ENCODE measurements at regions not wholly inside any gene's neighbourhood (a gene's known extent, or its start where the extent isn't known, plus 50 kb on each side); places are given as distances from the start of the nearest gene placed in this dataset.

- TF ChIP-seq, protein P1, sequence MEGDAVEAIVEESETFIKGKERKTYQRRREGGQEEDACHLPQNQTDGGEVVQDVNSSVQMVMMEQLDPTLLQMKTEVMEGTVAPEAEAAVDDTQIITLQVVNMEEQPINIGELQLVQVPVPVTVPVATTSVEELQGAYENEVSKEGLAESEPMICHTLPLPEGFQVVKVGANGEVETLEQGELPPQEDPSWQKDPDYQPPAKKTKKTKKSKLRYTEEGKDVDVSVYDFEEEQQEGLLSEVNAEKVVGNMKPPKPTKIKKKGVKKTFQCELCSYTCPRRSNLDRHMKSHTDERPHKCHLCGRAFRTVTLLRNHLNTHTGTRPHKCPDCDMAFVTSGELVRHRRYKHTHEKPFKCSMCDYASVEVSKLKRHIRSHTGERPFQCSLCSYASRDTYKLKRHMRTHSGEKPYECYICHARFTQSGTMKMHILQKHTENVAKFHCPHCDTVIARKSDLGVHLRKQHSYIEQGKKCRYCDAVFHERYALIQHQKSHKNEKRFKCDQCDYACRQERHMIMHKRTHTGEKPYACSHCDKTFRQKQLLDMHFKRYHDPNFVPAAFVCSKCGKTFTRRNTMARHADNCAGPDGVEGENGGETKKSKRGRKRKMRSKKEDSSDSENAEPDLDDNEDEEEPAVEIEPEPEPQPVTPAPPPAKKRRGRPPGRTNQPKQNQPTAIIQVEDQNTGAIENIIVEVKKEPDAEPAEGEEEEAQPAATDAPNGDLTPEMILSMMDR (IDR thresholded peaks at IDR 0.05): no peak
- no peak for TF ChIP-seq POLR2A (IDR thresholded peaks at IDR 0.05)
- no peak overlapping the region for H3K27ac ChIP-seq
- WGBS, 2 donors: 58 to 74% methylated on average over 4 of the region's 4 CpGs
Measured at GRCh38 chr5:143680672-143681259, 131.2 kb upstream of the HMHB1 start.

GRCh38 chr5:143679777-143680176 is 132.2 kb upstream of the HMHB1 start:
- Histone ChIP-seq H3K4me1 (no peaks in the 10 kb centered on the region), H3K36me3 (replicated peaks in 1 of 2; ENCODE audit: insufficient read depth in 1 of 2, low read depth in 2 of 2) (no peaks in the 10 kb centered on the region), H3K27ac (no peak overlapping the region), H3K4me3 (no peak overlapping the region), H3K9me3 (no peaks in the 10 kb centered on the region), H3K27me3 (no peaks in the 10 kb centered on the region)
- ATAC-seq: no peak
- 42 to 61% methylated on average over 1 of the region's 1 CpG for WGBS, 2 donors
- no peak for TF ChIP-seq POLR2A (IDR thresholded peaks at IDR 0.05)
- TF ChIP-seq, protein P1 (IDR thresholded peaks at IDR 0.05): no peak
- no peak for DNase-seq
- intact Hi-C loops (cut with DNase I): no loop called here

More at GRCh38 chr5:143680672-143681259, 131.2 kb upstream of the HMHB1 start:
- DNase-seq: no peak
- ATAC-seq: no peak
- Histone ChIP-seq H3K27me3 (no peaks in the 10 kb centered on the region), H3K36me3 (replicated peaks in 1 of 2; ENCODE audit: insufficient read depth in 1 of 2, low read depth in 2 of 2) (no peaks in the 10 kb centered on the region), H3K4me1 (no peaks in the 10 kb centered on the region), H3K9me3 (no peaks in the 10 kb centered on the region), H3K4me3 (no peak overlapping the region)
- intact Hi-C loops (cut with DNase I): no loop called here

GRCh38 chr5:143678148-143678905 is 133.6 kb upstream of the HMHB1 start:
- Histone ChIP-seq H3K36me3 (replicated peaks in 1 of 2; ENCODE audit: insufficient read depth in 1 of 2, low read depth in 2 of 2) (no peaks in the 10 kb centered on the region), H3K4me3 (no peak overlapping the region), H3K4me1 (no peaks in the 10 kb centered on the region), H3K27me3 (no peaks in the 10 kb centered on the region), H3K27ac (no peak overlapping the region), H3K9me3 (no peaks in the 10 kb centered on the region)
- WGBS, 2 donors: 80 to 87% methylated on average over 1 of the region's 1 CpG
- no peak for TF ChIP-seq POLR2A (IDR thresholded peaks at IDR 0.05)
- TF ChIP-seq, protein P1 (IDR thresholded peaks at IDR 0.05): no peak
- intact Hi-C loops (cut with DNase I): no loop called here
- ATAC-seq (no peak), DNase-seq (no peak)

GRCh38 chr5:143677403-143677802 is 134.6 kb upstream of the HMHB1 start:
- Histone ChIP-seq H3K27ac (no peak overlapping the region), H3K4me1 (no peaks in the 10 kb centered on the region)

More at GRCh38 chr5:143677403-143677802, 134.6 kb upstream of the HMHB1 start:
- Histone ChIP-seq H3K4me3 (no peak overlapping the region), H3K36me3 (replicated peaks in 1 of 2; ENCODE audit: insufficient read depth in 1 of 2, low read depth in 2 of 2) (no peaks in the 10 kb centered on the region), H3K9me3 (no peaks in the 10 kb centered on the region), H3K27me3 (no peaks in the 10 kb centered on the region)
- intact Hi-C loops (cut with DNase I): no loop called here
- DNase-seq: no peak
- no peak for TF ChIP-seq POLR2A (IDR thresholded peaks at IDR 0.05)
- TF ChIP-seq, protein P1 (IDR thresholded peaks at IDR 0.05): no peak
- 81 to 84% methylated on average over 6 of the region's 6 CpGs for WGBS, 2 donors
- ATAC-seq: no peak

All from body of pancreas (tissue), 4 donors.